Endodermal cell (in vitro differentiated cells): ENCODE measurements at regions not wholly inside any gene's neighbourhood (a gene's known extent, or its start where the extent isn't known, plus 50 kb on each side); places are given as distances from the start of the nearest gene placed in this dataset.
"Not testable (repeated sequence)": the region's sequence is repeated elsewhere in the genome, so short reads cannot be mapped to it uniquely, and the experiment has no call there.

ENCODE experiments used
- DNase-seq: peaks from one replicate; pipeline ENCODE4 v3.0.0-alpha.2; 2017
- H3K27ac ChIP-seq: 2 replicates; pipeline ENCODE4 v1.5.1; 2013; ENCODE audit warnings: mild to moderate bottlenecking, low read depth, low read length, moderate library complexity
- H3K27me3 ChIP-seq: 2 replicates; pipeline ENCODE4 v1.6.1; 2013; ENCODE audit warnings: mild to moderate bottlenecking, low read length, moderate library complexity; ENCODE audit not compliant: insufficient read depth, control insufficient read depth, poor library complexity, severe bottlenecking
- H3K36me3 ChIP-seq: 2 replicates; pipeline ENCODE4 v1.7.0; 2013; ENCODE audit warnings: mild to moderate bottlenecking, low read length, moderate library complexity; ENCODE audit not compliant: control insufficient read depth, insufficient read depth
- H3K4me1 ChIP-seq: one replicate; pipeline ENCODE4 v1.7.0; 2013; ENCODE audit warnings: low read length; ENCODE audit not compliant: control insufficient read depth, insufficient read depth
- H3K4me3 ChIP-seq: 2 replicates; pipeline ENCODE4 v1.5.1; 2013; ENCODE audit warnings: mild to moderate bottlenecking, low read length, moderate library complexity
- H3K9ac ChIP-seq: 2 replicates; pipeline ENCODE4 v1.6.1; 2013; ENCODE audit warnings: mild to moderate bottlenecking, low read length, moderate library complexity; ENCODE audit not compliant: poor library complexity, severe bottlenecking; ENCODE audit errors: extremely low read depth
- H3K9me3 ChIP-seq: 2 replicates; pipeline ENCODE4 v1.6.1; 2013; ENCODE audit warnings: mild to moderate bottlenecking, low read length, moderate library complexity; ENCODE audit not compliant: control insufficient read depth
- H3K27ac Mint-ChIP-seq: 2 replicates; pipeline ENCODE4 v1.8.0; 2020; ENCODE audit warnings: mixed read lengths
- H3K27me3 Mint-ChIP-seq: 2 replicates; pipeline ENCODE4 v1.8.0; 2021; ENCODE audit warnings: mild to moderate bottlenecking, mixed read lengths; ENCODE audit not compliant: insufficient read depth
- H3K36me3 Mint-ChIP-seq: 2 replicates; pipeline ENCODE4 v1.8.0; 2020; ENCODE audit warnings: low read depth, mixed read lengths
- H3K4me1 Mint-ChIP-seq: 2 replicates; pipeline ENCODE4 v1.8.0; 2020; ENCODE audit warnings: mixed read lengths
- H3K4me3 Mint-ChIP-seq: 2 replicates; pipeline ENCODE4 v1.8.0; 2020; ENCODE audit warnings: mild to moderate bottlenecking, moderate library complexity, mixed read lengths
- H3K9me3 Mint-ChIP-seq: 2 replicates; pipeline ENCODE4 v1.8.0; 2020; ENCODE audit warnings: mild to moderate bottlenecking, mixed read lengths
- whole genome bisulfite sequencing, 2 experiments: methylation state at CpG; one replicate each; pipeline versions ENCODE4 v1.1.5 to v1.1.7; 2013; ENCODE audit warnings: missing lambda C conversion rate in 2 of 2, mixed read lengths in 1 of 2; ENCODE audit not compliant: insufficient coverage in 1 of 2, insufficient read length in 1 of 2; 5-methylcytosine and 5-hydroxymethylcytosine counted together
- TF ChIP-seq, protein P1 (sequence below): fragments of 200-600 bp; sonication (generic); conservative IDR thresholded peaks from 2 replicates; pipeline ENCODE4 v1.5.0; 2021; ENCODE audit warnings: antibody characterized with exemption, mild to moderate bottlenecking

GRCh38 chr14:105632010-105632409 is 105.6 kb downstream of the TMEM121 start:
- H3K4me3 Mint-ChIP-seq: no peak overlapping the region
- H3K9me3 Mint-ChIP-seq: peaks cover 84% of the 10 kb centered on the region
- H3K4me1 ChIP-seq: no peaks in the 10 kb centered on the region
- no peaks in the 10 kb centered on the region for H3K27me3 ChIP-seq
- no peak for DNase-seq
- H3K9me3 ChIP-seq: peaks cover 12% of the 10 kb centered on the region
- 66% methylated on average over 3 of the region's 3 CpGs; no CpG with 5 or more reads in 1 of the 2 experiments for WGBS, 2 experiments
- no peaks in the 10 kb centered on the region for H3K4me1 Mint-ChIP-seq
- H3K27ac ChIP-seq: no peak overlapping the region
- TF ChIP-seq, protein P1, sequence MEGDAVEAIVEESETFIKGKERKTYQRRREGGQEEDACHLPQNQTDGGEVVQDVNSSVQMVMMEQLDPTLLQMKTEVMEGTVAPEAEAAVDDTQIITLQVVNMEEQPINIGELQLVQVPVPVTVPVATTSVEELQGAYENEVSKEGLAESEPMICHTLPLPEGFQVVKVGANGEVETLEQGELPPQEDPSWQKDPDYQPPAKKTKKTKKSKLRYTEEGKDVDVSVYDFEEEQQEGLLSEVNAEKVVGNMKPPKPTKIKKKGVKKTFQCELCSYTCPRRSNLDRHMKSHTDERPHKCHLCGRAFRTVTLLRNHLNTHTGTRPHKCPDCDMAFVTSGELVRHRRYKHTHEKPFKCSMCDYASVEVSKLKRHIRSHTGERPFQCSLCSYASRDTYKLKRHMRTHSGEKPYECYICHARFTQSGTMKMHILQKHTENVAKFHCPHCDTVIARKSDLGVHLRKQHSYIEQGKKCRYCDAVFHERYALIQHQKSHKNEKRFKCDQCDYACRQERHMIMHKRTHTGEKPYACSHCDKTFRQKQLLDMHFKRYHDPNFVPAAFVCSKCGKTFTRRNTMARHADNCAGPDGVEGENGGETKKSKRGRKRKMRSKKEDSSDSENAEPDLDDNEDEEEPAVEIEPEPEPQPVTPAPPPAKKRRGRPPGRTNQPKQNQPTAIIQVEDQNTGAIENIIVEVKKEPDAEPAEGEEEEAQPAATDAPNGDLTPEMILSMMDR: no peak
- H3K27ac Mint-ChIP-seq: no peak overlapping the region
- H3K9ac ChIP-seq: no peak overlapping the region
- H3K27me3 Mint-ChIP-seq: no peaks in the 10 kb centered on the region
- no peak overlapping the region for H3K4me3 ChIP-seq
- peaks cover 5% of the 10 kb centered on the region for H3K36me3 Mint-ChIP-seq
- H3K36me3 ChIP-seq: no peaks in the 10 kb centered on the region

DNA sequence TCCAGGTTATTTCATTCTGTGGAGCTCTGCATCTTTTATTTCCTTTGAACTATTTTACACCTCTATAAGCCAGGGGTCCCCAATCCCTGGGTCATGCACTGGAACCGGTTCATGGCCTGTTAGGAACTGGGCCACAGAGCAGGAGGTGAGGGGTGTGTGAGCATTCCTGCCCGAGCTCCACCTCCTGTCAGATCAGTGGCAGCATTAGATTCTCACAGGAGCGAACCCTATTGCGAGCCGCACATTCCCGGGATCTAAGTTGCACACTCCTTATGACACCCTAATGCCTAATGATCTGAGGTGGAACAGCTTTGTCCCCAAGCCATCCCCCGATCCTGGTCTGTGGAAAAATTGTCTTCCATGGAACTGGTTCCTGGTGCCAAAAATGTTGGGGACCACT is 107.2 kb downstream of the TMEM121 start:
- not testable (repeated sequence) for DNase-seq, H3K27me3 ChIP-seq, H3K36me3 Mint-ChIP-seq, H3K4me1 Mint-ChIP-seq, H3K9ac ChIP-seq, H3K4me1 ChIP-seq, H3K4me3 Mint-ChIP-seq, H3K4me3 ChIP-seq, H3K27ac ChIP-seq, H3K36me3 ChIP-seq, H3K27me3 Mint-ChIP-seq, H3K27ac Mint-ChIP-seq
- peaks cover 74% of the 10 kb centered on the region for H3K9me3 Mint-ChIP-seq
- WGBS, 2 experiments: 75 to 100% methylated on average over 2 to 7 of the region's 7 CpGs
- peaks cover 12% of the 10 kb centered on the region for H3K9me3 ChIP-seq

DNA sequence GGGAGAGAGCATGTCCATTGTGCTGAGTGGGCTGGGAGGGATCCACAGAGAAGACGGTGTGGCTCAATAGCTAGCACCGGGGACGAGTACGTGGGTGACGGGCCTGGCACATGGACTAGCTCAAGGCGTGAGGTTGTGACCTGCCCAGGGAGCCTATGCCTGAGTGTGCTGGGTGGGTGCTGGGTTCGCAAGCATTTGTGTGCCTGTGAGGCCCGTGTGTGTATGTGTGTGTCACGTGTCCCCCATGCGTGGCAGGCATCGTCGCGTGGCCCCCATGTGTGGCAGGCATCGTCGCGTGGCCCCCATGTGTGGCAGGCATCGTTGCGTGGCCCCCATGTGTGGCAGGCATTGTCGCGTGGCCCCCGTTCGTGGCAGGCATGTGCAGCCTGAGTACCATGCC is 109.2 kb downstream of the TMEM121 start:
- H3K9me3 ChIP-seq: peaks cover 8% of the 10 kb centered on the region
- Mint-ChIP-seq H3K9me3 (peaks cover 58% of the 10 kb centered on the region), H3K4me3 (no peak overlapping the region), H3K4me1 (no peaks in the 10 kb centered on the region), H3K36me3 (peaks cover 4% of the 10 kb centered on the region), H3K27ac (no peak overlapping the region), H3K27me3 (no peaks in the 10 kb centered on the region)
- no peak overlapping the region for H3K9ac ChIP-seq
- no peaks in the 10 kb centered on the region for H3K4me1 ChIP-seq
- TF ChIP-seq, protein P1: no peak
- WGBS, 2 experiments: 85 to 87% methylated on average over 10 to 21 of the region's 22 CpGs
- H3K4me3 ChIP-seq: no peak overlapping the region
- H3K27me3 ChIP-seq: no peaks in the 10 kb centered on the region
- H3K27ac ChIP-seq: no peak overlapping the region
- no peaks in the 10 kb centered on the region for H3K36me3 ChIP-seq
- DNase-seq: no peak

- not testable (repeated sequence) for H3K27ac Mint-ChIP-seq, H3K27ac ChIP-seq, H3K36me3 ChIP-seq, H3K27me3 ChIP-seq, H3K9ac ChIP-seq, H3K27me3 Mint-ChIP-seq, H3K4me1 ChIP-seq, H3K9me3 ChIP-seq, H3K4me3 Mint-ChIP-seq, H3K36me3 Mint-ChIP-seq, DNase-seq, H3K4me3 ChIP-seq, H3K4me1 Mint-ChIP-seq
- WGBS, 2 experiments: 64 to 69% methylated on average over 4 to 7 of the region's 7 CpGs
- peaks cover 56% of the 10 kb centered on the region for H3K9me3 Mint-ChIP-seq
Measured at GRCh38 chr14:105636021-105636420, 109.6 kb downstream of the TMEM121 start.
